SK-N-MC (cell line): ENCODE measurements at regions not wholly inside any gene's neighbourhood (a gene's known extent, or its start where the extent isn't known, plus 50 kb on each side); places are given as distances from the start of the nearest gene placed in this dataset.

Experiments used
- EZH2 ChIP-seq: fragments of 200-600 bp; sonication (generic); IDR thresholded peaks from one replicate; pipeline ENCODE4 v1.6.1; 2017; ENCODE audit warnings: antibody characterized with exemption
- POLR2AphosphoS5 ChIP-seq: IDR thresholded peaks from 2 replicates; pipeline ENCODE4 v1.6.1; 2012; ENCODE audit warnings: mild to moderate bottlenecking, low read depth, low read length, borderline replicate concordance

DNA sequence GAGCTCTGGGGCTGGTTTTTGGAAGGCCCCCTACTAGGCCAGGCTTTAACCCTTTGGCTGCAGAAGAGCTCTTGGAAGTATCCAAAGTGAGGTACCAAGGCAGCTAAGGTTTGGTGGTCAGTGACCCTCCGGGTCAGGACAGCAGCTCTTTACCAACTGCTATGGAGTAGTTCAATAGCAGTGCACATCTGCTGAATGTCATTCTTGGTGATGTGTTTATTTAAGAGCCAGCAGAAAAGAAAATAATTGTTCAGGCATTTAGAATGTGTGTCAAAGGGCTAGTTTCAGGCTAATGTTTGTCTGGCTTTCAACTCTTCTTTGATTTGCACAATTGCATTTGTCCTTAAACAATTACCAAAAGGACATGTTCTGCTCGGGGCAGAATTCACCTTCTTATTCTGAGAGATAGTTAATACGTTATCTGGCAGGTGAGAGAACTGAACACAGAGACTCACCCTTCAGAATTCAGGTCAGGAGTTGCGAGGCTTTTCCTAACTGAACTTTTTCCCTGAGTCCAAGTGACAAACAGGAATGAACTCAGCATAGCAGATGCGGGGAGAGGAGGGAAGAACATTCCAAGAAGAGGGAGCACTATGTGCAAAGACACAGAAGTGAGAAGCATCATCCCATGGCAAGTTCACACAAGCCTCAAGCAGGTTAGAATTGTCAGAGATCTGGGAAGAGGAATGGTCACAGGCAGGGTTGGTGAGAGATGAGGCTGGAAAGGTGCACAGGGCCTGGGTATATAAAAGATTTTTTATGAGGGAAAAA lies 556.7 kb upstream of the TLE4 start:
- TF ChIP-seq POLR2AphosphoS5 (no peak), EZH2 (no peak)
